MCF 10A (cell line): ENCODE measurements at regions not wholly inside any gene's neighbourhood (a gene's known extent, or its start where the extent isn't known, plus 50 kb on each side); places are given as distances from the start of the nearest gene placed in this dataset.

Experiments
- BruUV-seq: library from RNA; stranded (reverse); fragments of 400-500 nt; replicated peaks from 2 replicates; lab custom pipeline; 2021; lab: Mats Ljungman, UMichigan
- CTCF ChIA-PET: fragments of 300-600 bp; sonication (Branson Sonifier 250); formaldehyde crosslinking; extraction: SDS; loops from one replicate; lab custom pipeline; 2021; ENCODE audit warnings: antibody characterized with exemption, inconsistent platforms; lab: Yijun Ruan, JAX
- POLR2A ChIA-PET: fragments of 300-600, 350-650 bp; sonication (Branson Sonifier 250); formaldehyde crosslinking; extraction: SDS; loops from one replicate; lab custom pipeline; 2020; ENCODE audit warnings: antibody characterized with exemption, inconsistent platforms; lab: Yijun Ruan, JAX
- DNase-seq: peaks from one replicate; pipeline ENCODE4 v3.0.0-alpha.2; 2018; ENCODE audit not compliant: unreplicated experiment
- H3K27ac Mint-ChIP-seq: one replicate; pipeline ENCODE4 v1.8.0; 2022; ENCODE audit warnings: mild to moderate bottlenecking, low read depth, mixed read lengths; ENCODE audit not compliant: unreplicated experiment
- H3K27me3 Mint-ChIP-seq: one replicate; pipeline ENCODE4 v1.8.0; 2022; ENCODE audit warnings: mixed read lengths; ENCODE audit not compliant: insufficient read depth, unreplicated experiment
- H3K36me3 Mint-ChIP-seq: one replicate; pipeline ENCODE4 v1.8.0; 2022; ENCODE audit warnings: mild to moderate bottlenecking, moderate library complexity, mixed read lengths; ENCODE audit not compliant: insufficient read depth, unreplicated experiment
- H3K4me1 Mint-ChIP-seq: one replicate; pipeline ENCODE4 v1.8.0; 2022; ENCODE audit warnings: mixed read lengths; ENCODE audit not compliant: insufficient read depth, unreplicated experiment
- H3K4me3 Mint-ChIP-seq: one replicate; pipeline ENCODE4 v1.8.0; 2022; ENCODE audit warnings: mild to moderate bottlenecking, moderate library complexity, mixed read lengths; ENCODE audit not compliant: unreplicated experiment
- H3K9me3 Mint-ChIP-seq: one replicate; pipeline ENCODE4 v1.8.0; 2022; ENCODE audit warnings: mixed read lengths; ENCODE audit not compliant: unreplicated experiment
- intact Hi-C: fragments of 100-400 bp; cut with micrococcal nuclease; formaldehyde crosslinking; loops from 2 replicates; pipeline ENCODE4 v1.14.1; 2022
- TF ChIP-seq, protein P1 (sequence below): fragments of 200-600 bp; IDR thresholded peaks from one replicate; pipeline ENCODE4 v1.8.0; 2022; ENCODE audit warnings: antibody characterized with exemption, mild to moderate bottlenecking; ENCODE audit not compliant: unreplicated experiment

- Mint-ChIP-seq H3K4me1 (peaks cover 11% of the 10 kb centered on the region), H3K4me3 (no peak overlapping the region), H3K9me3 (no peaks in the 10 kb centered on the region), H3K27ac (no peak overlapping the region), H3K36me3 (no peaks in the 10 kb centered on the region), H3K27me3 (no peaks in the 10 kb centered on the region)
- ChIA-PET CTCF (no interaction called here), POLR2A (no interaction called here)
- intact Hi-C loops = no loop called here
- TF ChIP-seq, protein P1, sequence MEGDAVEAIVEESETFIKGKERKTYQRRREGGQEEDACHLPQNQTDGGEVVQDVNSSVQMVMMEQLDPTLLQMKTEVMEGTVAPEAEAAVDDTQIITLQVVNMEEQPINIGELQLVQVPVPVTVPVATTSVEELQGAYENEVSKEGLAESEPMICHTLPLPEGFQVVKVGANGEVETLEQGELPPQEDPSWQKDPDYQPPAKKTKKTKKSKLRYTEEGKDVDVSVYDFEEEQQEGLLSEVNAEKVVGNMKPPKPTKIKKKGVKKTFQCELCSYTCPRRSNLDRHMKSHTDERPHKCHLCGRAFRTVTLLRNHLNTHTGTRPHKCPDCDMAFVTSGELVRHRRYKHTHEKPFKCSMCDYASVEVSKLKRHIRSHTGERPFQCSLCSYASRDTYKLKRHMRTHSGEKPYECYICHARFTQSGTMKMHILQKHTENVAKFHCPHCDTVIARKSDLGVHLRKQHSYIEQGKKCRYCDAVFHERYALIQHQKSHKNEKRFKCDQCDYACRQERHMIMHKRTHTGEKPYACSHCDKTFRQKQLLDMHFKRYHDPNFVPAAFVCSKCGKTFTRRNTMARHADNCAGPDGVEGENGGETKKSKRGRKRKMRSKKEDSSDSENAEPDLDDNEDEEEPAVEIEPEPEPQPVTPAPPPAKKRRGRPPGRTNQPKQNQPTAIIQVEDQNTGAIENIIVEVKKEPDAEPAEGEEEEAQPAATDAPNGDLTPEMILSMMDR = no peak
- no TSS peak for BruUV-seq
- no peak for DNase-seq
Measured at GRCh38 chr6:4611429-4612129, 164.6 kb upstream of the CDYL start.

DNA sequence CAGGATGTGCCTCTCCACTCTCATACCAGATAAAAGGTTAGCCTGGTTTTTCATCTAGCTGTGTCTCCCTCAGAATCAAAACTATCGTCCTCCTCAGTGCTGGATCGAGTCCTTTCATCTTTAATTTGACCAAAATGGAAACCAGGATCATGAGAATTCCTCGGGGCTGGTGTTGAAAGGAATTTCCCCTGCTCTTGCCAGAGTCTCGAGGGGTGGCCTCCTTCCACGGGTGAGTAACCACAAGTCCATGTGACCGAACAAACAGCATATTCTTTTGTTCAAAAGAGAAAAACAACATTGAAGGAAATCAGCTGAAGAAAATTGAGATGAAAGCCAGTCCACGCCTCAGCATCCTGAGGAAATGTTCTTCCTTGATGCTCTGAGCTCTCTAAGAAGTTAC is 165.9 kb upstream of the CDYL start:
- Mint-ChIP-seq H3K4me1 (peaks cover 12% of the 10 kb centered on the region), H3K9me3 (no peaks in the 10 kb centered on the region), H3K27me3 (no peaks in the 10 kb centered on the region), H3K4me3 (no peak overlapping the region), H3K36me3 (no peaks in the 10 kb centered on the region), H3K27ac (no peak overlapping the region)
- DNase-seq = no peak
- BruUV-seq = no TSS peak
- ChIA-PET POLR2A (interaction anchor here (1.0 to 1.2 kb wide), 2 partner anchors 56 to 122 kb away, joined by 3 read pairs; no protein-coding TSS in a partner anchor), CTCF (no interaction called here)
- TF ChIP-seq, protein P1 = no peak
- intact Hi-C loops = no loop called here

DNA sequence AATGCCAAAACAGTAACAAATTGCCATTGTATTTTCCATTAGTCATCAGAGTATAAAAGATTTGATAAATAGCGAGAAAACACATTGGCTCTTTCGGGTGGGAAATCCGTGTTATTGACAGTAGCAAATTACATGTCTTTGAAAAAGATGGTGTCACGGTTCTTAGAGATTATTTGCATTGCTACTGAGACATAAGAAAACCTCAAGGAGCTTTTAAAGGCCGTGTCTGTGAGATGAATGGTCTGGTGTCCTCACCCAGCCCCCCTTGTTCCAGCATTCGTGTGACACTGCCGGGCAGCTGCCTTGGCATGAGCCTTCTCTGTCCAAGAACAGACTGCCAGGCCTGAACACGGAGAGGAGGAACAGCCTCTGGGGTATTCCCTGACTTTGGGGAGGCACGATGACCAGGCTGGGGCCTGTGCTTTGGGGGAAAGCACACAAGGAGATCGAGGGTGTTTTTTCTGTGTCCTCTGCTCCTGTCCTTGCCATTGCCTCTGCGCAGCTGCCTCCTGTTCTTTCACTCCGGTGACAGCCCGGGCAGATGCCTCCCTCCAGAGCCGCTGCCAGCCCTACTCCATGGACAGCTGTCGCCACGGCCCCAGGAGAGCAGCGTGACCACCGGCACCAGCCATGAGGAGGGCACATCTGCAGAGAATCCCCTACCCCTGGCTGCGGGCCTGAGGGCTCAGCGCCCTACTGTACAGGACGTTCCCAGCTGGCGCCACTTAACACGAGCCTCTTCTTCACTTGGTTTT is 167.7 kb upstream of the CDYL start:
- Mint-ChIP-seq H3K9me3 (no peaks in the 10 kb centered on the region), H3K27ac (no peak overlapping the region), H3K4me1 (peaks cover 21% of the 10 kb centered on the region), H3K4me3 (no peak overlapping the region), H3K27me3 (no peaks in the 10 kb centered on the region), H3K36me3 (no peaks in the 10 kb centered on the region)
- intact Hi-C loops = no loop called here
- ChIA-PET POLR2A (interaction anchor here (0.6 kb wide), 1 partner anchor 31 kb away, joined by 3 read pairs; no protein-coding TSS in a partner anchor), CTCF (no interaction called here)
- TF ChIP-seq, protein P1 = no peak
- no peak for DNase-seq
- no TSS peak for BruUV-seq

DNA sequence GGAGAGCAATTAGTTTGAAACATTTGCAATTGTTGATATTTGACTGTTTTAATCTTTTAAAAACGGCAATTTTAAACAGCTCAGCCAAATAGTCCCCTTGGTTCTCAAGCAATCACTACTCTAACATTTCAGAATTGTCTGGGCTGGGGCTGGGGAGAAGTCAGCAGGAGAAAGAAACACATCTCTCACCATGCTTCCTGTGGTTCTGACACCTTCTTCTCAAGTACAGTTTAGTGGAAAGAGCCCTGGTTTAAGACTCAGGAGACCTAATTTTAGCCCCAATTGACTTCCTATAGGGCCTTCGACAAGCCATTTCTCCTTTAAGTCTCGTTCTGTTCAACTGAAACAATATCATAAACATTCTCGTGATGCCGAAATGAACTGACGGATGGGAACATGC is 168.4 kb upstream of the CDYL start:
- no peak overlapping the region for H3K27ac Mint-ChIP-seq
- H3K27me3 Mint-ChIP-seq = no peaks in the 10 kb centered on the region
- BruUV-seq = no TSS peak
- ChIA-PET CTCF (no interaction called here), POLR2A (interaction anchor here (0.8 to 1.4 kb wide), 3 partner anchors 10 to 327 kb away, joined by 3 to 5 read pairs (median 3); no protein-coding TSS in a partner anchor)
- H3K4me3 Mint-ChIP-seq = no peak overlapping the region
- intact Hi-C loops = no loop called here
- TF ChIP-seq, protein P1 = no peak
- peaks cover 4% of the 10 kb centered on the region for H3K36me3 Mint-ChIP-seq
- no peak for DNase-seq
- peaks cover 28% of the 10 kb centered on the region for H3K4me1 Mint-ChIP-seq
- no peaks in the 10 kb centered on the region for H3K9me3 Mint-ChIP-seq
